ENCODE measurements at regions not wholly inside any gene's neighbourhood (a gene's known extent, or its start where the extent isn't known, plus 50 kb on each side); places are given as distances from the start of the nearest gene placed in this dataset.

GRCh38 chr1:61627365-61627764 lies 97.6 kb downstream of the TM2D1 start:
- no peak overlapping the region for H3K4me3 Mint-ChIP-seq (ENCODE audit: unreplicated experiment)
- H3K27ac Mint-ChIP-seq (ENCODE audit: unreplicated experiment) = no peak overlapping the region
- no peak for TF ChIP-seq CTCF (IDR thresholded peaks at IDR 0.05; ENCODE audit: partially characterized antibody, unreplicated experiment)
- H3K9me3 Mint-ChIP-seq (ENCODE audit: unreplicated experiment) = peaks cover 2% of the 10 kb centered on the region
- H3K36me3 Mint-ChIP-seq (ENCODE audit: unreplicated experiment) = no peaks in the 10 kb centered on the region
- no peak for DNase-seq
- peaks cover 2% of the 10 kb centered on the region for H3K27me3 Mint-ChIP-seq (ENCODE audit: unreplicated experiment)
- peaks cover 12% of the 10 kb centered on the region for H3K4me1 Mint-ChIP-seq (ENCODE audit: low read depth, unreplicated experiment)

GRCh38 chr1:61626816-61627215 lies 98.1 kb downstream of the TM2D1 start:
- no peak overlapping the region for H3K27ac Mint-ChIP-seq (ENCODE audit: unreplicated experiment)
- no peaks in the 10 kb centered on the region for H3K36me3 Mint-ChIP-seq (ENCODE audit: unreplicated experiment)
- H3K4me1 Mint-ChIP-seq (ENCODE audit: low read depth, unreplicated experiment) = peaks cover 12% of the 10 kb centered on the region
- peaks cover 2% of the 10 kb centered on the region for H3K27me3 Mint-ChIP-seq (ENCODE audit: unreplicated experiment)
- H3K4me3 Mint-ChIP-seq (ENCODE audit: unreplicated experiment) = no peak overlapping the region
- no peak for TF ChIP-seq CTCF (IDR thresholded peaks at IDR 0.05; ENCODE audit: partially characterized antibody, unreplicated experiment)
- peaks cover 2% of the 10 kb centered on the region for H3K9me3 Mint-ChIP-seq (ENCODE audit: unreplicated experiment)
- no peak for DNase-seq

GRCh38 chr1:61623852-61624251 lies 101.1 kb downstream of the TM2D1 start:
- no peaks in the 10 kb centered on the region for H3K4me1 Mint-ChIP-seq (ENCODE audit: low read depth, unreplicated experiment)
- TF ChIP-seq CTCF (IDR thresholded peaks at IDR 0.05; ENCODE audit: partially characterized antibody, unreplicated experiment) = no peak
- DNase-seq = no peak
- no peak overlapping the region for H3K27ac Mint-ChIP-seq (ENCODE audit: unreplicated experiment)
- no peaks in the 10 kb centered on the region for H3K9me3 Mint-ChIP-seq (ENCODE audit: unreplicated experiment)
- H3K36me3 Mint-ChIP-seq (ENCODE audit: unreplicated experiment) = no peaks in the 10 kb centered on the region
- H3K4me3 Mint-ChIP-seq (ENCODE audit: unreplicated experiment) = no peak overlapping the region
- H3K27me3 Mint-ChIP-seq (ENCODE audit: unreplicated experiment) = peaks cover 2% of the 10 kb centered on the region

GRCh38 chr1:61620536-61620935 lies 104.4 kb downstream of the TM2D1 start:
- Mint-ChIP-seq H3K27me3 (ENCODE audit: unreplicated experiment) (peaks cover 2% of the 10 kb centered on the region), H3K4me3 (ENCODE audit: unreplicated experiment) (no peak overlapping the region), H3K4me1 (ENCODE audit: low read depth, unreplicated experiment) (no peaks in the 10 kb centered on the region), H3K9me3 (ENCODE audit: unreplicated experiment) (no peaks in the 10 kb centered on the region), H3K27ac (ENCODE audit: unreplicated experiment) (no peak overlapping the region), H3K36me3 (ENCODE audit: unreplicated experiment) (no peaks in the 10 kb centered on the region)
- DNase-seq = no peak
- no peak for TF ChIP-seq CTCF (IDR thresholded peaks at IDR 0.05; ENCODE audit: partially characterized antibody, unreplicated experiment)

- Mint-ChIP-seq H3K4me3 (ENCODE audit: unreplicated experiment) (no peak overlapping the region), H3K27me3 (ENCODE audit: unreplicated experiment) (peaks cover 2% of the 10 kb centered on the region), H3K36me3 (ENCODE audit: unreplicated experiment) (no peaks in the 10 kb centered on the region), H3K9me3 (ENCODE audit: unreplicated experiment) (no peaks in the 10 kb centered on the region), H3K27ac (ENCODE audit: unreplicated experiment) (no peak overlapping the region), H3K4me1 (ENCODE audit: low read depth, unreplicated experiment) (no peaks in the 10 kb centered on the region)
- no peak for DNase-seq
- TF ChIP-seq CTCF (IDR thresholded peaks at IDR 0.05; ENCODE audit: partially characterized antibody, unreplicated experiment) = no peak
Measured at GRCh38 chr1:61618755-61619154, 106.2 kb downstream of the TM2D1 start.
